ENCODE measurements at regions not wholly inside any gene's neighbourhood (a gene's known extent, or its start where the extent isn't known, plus 50 kb on each side); places are given as distances from the start of the nearest gene placed in this dataset.
A peak's percentile ranks its signal among the peaks of the same experiment; 100 is the strongest.

GRCh38 chr7:89771003-89771636 lies 383.1 kb upstream of the STEAP1 start:
- Histone ChIP-seq H3K36me3 (ENCODE audit: control insufficient read depth, insufficient read depth, low read length, severe bottlenecking) (no peaks in the 10 kb centered on the region), H3K9ac (ENCODE audit: low read length) (no peak overlapping the region), H3K9me3 (ENCODE audit: control insufficient read depth, low read length) (no peaks in the 10 kb centered on the region), H3K4me1 (ENCODE audit: control insufficient read depth, insufficient read depth, low read length) (no peaks in the 10 kb centered on the region), H3K4me3 (ENCODE audit: low read length) (no peak overlapping the region), H3K27me3 (replicated peaks; ENCODE audit: control insufficient read depth, insufficient read depth, low read length) (no peaks in the 10 kb centered on the region)
- peak; percentile 6 for DNase-seq (ENCODE audit: low read depth)

- H3K9ac ChIP-seq (ENCODE audit: low read length) = no peak overlapping the region
- no peak for DNase-seq (ENCODE audit: low read depth)
- H3K4me3 ChIP-seq (ENCODE audit: low read length) = no peak overlapping the region
- no peaks in the 10 kb centered on the region for H3K27me3 ChIP-seq (replicated peaks; ENCODE audit: control insufficient read depth, insufficient read depth, low read length)
- no peaks in the 10 kb centered on the region for H3K4me1 ChIP-seq (ENCODE audit: control insufficient read depth, insufficient read depth, low read length)
- no peaks in the 10 kb centered on the region for H3K36me3 ChIP-seq (ENCODE audit: control insufficient read depth, insufficient read depth, low read length, severe bottlenecking)
- no peaks in the 10 kb centered on the region for H3K9me3 ChIP-seq (ENCODE audit: control insufficient read depth, low read length)
Observed at GRCh38 chr7:89772276-89772675, 382.0 kb upstream of the STEAP1 start.

GRCh38 chr7:89773611-89774010 lies 380.7 kb upstream of the STEAP1 start:
- no peaks in the 10 kb centered on the region for H3K4me1 ChIP-seq (ENCODE audit: control insufficient read depth, insufficient read depth, low read length)
- H3K4me3 ChIP-seq (ENCODE audit: low read length) = no peak overlapping the region
- no peaks in the 10 kb centered on the region for H3K27me3 ChIP-seq (replicated peaks; ENCODE audit: control insufficient read depth, insufficient read depth, low read length)
- no peak for DNase-seq (ENCODE audit: low read depth)
- no peak overlapping the region for H3K9ac ChIP-seq (ENCODE audit: low read length)
- no peaks in the 10 kb centered on the region for H3K36me3 ChIP-seq (ENCODE audit: control insufficient read depth, insufficient read depth, low read length, severe bottlenecking)
- no peaks in the 10 kb centered on the region for H3K9me3 ChIP-seq (ENCODE audit: control insufficient read depth, low read length)

- no peaks in the 10 kb centered on the region for H3K4me1 ChIP-seq (ENCODE audit: control insufficient read depth, insufficient read depth, low read length)
Observed at GRCh38 chr7:89775459-89775858, 378.8 kb upstream of the STEAP1 start.

GRCh38 chr7:89776980-89777379 lies 377.3 kb upstream of the STEAP1 start:
- no peak overlapping the region for H3K9ac ChIP-seq (ENCODE audit: low read length)
- DNase-seq (ENCODE audit: low read depth) = no peak
- H3K4me1 ChIP-seq (ENCODE audit: control insufficient read depth, insufficient read depth, low read length) = no peaks in the 10 kb centered on the region
- H3K4me3 ChIP-seq (ENCODE audit: low read length) = no peak overlapping the region
- peaks cover 3% of the 10 kb centered on the region for H3K9me3 ChIP-seq (ENCODE audit: control insufficient read depth, low read length)
- no peaks in the 10 kb centered on the region for H3K36me3 ChIP-seq (ENCODE audit: control insufficient read depth, insufficient read depth, low read length, severe bottlenecking)
- H3K27me3 ChIP-seq (replicated peaks; ENCODE audit: control insufficient read depth, insufficient read depth, low read length) = no peaks in the 10 kb centered on the region

More at GRCh38 chr7:89775459-89775858, 378.8 kb upstream of the STEAP1 start:
- no peak for DNase-seq (ENCODE audit: low read depth)
- H3K9me3 ChIP-seq (ENCODE audit: control insufficient read depth, low read length) = peaks cover 3% of the 10 kb centered on the region
- H3K36me3 ChIP-seq (ENCODE audit: control insufficient read depth, insufficient read depth, low read length, severe bottlenecking) = no peaks in the 10 kb centered on the region
- H3K27me3 ChIP-seq (replicated peaks; ENCODE audit: control insufficient read depth, insufficient read depth, low read length) = no peaks in the 10 kb centered on the region
- no peak overlapping the region for H3K4me3 ChIP-seq (ENCODE audit: low read length)
- H3K9ac ChIP-seq (ENCODE audit: low read length) = no peak overlapping the region

GRCh38 chr7:89777499-89777898 lies 376.8 kb upstream of the STEAP1 start:
- no peak overlapping the region for H3K9ac ChIP-seq (ENCODE audit: low read length)
- H3K4me3 ChIP-seq (ENCODE audit: low read length) = no peak overlapping the region
- H3K27me3 ChIP-seq (replicated peaks; ENCODE audit: control insufficient read depth, insufficient read depth, low read length) = no peaks in the 10 kb centered on the region
- peaks cover 3% of the 10 kb centered on the region for H3K9me3 ChIP-seq (ENCODE audit: control insufficient read depth, low read length)
- H3K4me1 ChIP-seq (ENCODE audit: control insufficient read depth, insufficient read depth, low read length) = no peaks in the 10 kb centered on the region
- no peak for DNase-seq (ENCODE audit: low read depth)
- H3K36me3 ChIP-seq (ENCODE audit: control insufficient read depth, insufficient read depth, low read length, severe bottlenecking) = no peaks in the 10 kb centered on the region

- DNase-seq (ENCODE audit: low read depth) = no peak
- Histone ChIP-seq H3K36me3 (ENCODE audit: control insufficient read depth, insufficient read depth, low read length, severe bottlenecking) (no peaks in the 10 kb centered on the region), H3K27me3 (replicated peaks; ENCODE audit: control insufficient read depth, insufficient read depth, low read length) (no peaks in the 10 kb centered on the region), H3K4me3 (ENCODE audit: low read length) (no peak overlapping the region), H3K9ac (ENCODE audit: low read length) (no peak overlapping the region), H3K9me3 (ENCODE audit: control insufficient read depth, low read length) (peaks cover 3% of the 10 kb centered on the region), H3K4me1 (ENCODE audit: control insufficient read depth, insufficient read depth, low read length) (no peaks in the 10 kb centered on the region)
Observed at GRCh38 chr7:89780291-89780690, 374.0 kb upstream of the STEAP1 start.

GRCh38 chr7:89796481-89796880 lies 357.8 kb upstream of the STEAP1 start:
- H3K9ac ChIP-seq (ENCODE audit: low read length) = no peak overlapping the region
- DNase-seq (ENCODE audit: low read depth) = no peak
- H3K27me3 ChIP-seq (replicated peaks; ENCODE audit: control insufficient read depth, insufficient read depth, low read length) = no peaks in the 10 kb centered on the region
- H3K9me3 ChIP-seq (ENCODE audit: control insufficient read depth, low read length) = no peaks in the 10 kb centered on the region
- H3K4me1 ChIP-seq (ENCODE audit: control insufficient read depth, insufficient read depth, low read length) = no peaks in the 10 kb centered on the region
- no peaks in the 10 kb centered on the region for H3K36me3 ChIP-seq (ENCODE audit: control insufficient read depth, insufficient read depth, low read length, severe bottlenecking)
- H3K4me3 ChIP-seq (ENCODE audit: low read length) = no peak overlapping the region

- no peaks in the 10 kb centered on the region for H3K9me3 ChIP-seq (ENCODE audit: control insufficient read depth, low read length)
- H3K27me3 ChIP-seq (replicated peaks; ENCODE audit: control insufficient read depth, insufficient read depth, low read length) = no peaks in the 10 kb centered on the region
- no peak for DNase-seq (ENCODE audit: low read depth)
- H3K4me1 ChIP-seq (ENCODE audit: control insufficient read depth, insufficient read depth, low read length) = no peaks in the 10 kb centered on the region
- H3K4me3 ChIP-seq (ENCODE audit: low read length) = no peak overlapping the region
- H3K9ac ChIP-seq (ENCODE audit: low read length) = no peak overlapping the region
- H3K36me3 ChIP-seq (ENCODE audit: control insufficient read depth, insufficient read depth, low read length, severe bottlenecking) = no peaks in the 10 kb centered on the region
Observed at GRCh38 chr7:89797965-89798598, 356.2 kb upstream of the STEAP1 start.

- Histone ChIP-seq H3K36me3 (ENCODE audit: control insufficient read depth, insufficient read depth, low read length, severe bottlenecking) (no peaks in the 10 kb centered on the region), H3K4me3 (ENCODE audit: low read length) (no peak overlapping the region), H3K4me1 (ENCODE audit: control insufficient read depth, insufficient read depth, low read length) (no peaks in the 10 kb centered on the region), H3K27me3 (replicated peaks; ENCODE audit: control insufficient read depth, insufficient read depth, low read length) (no peaks in the 10 kb centered on the region), H3K9ac (ENCODE audit: low read length) (no peak overlapping the region), H3K9me3 (ENCODE audit: control insufficient read depth, low read length) (no peaks in the 10 kb centered on the region)
- no peak for DNase-seq (ENCODE audit: low read depth)
Observed at GRCh38 chr7:89798599-89798996, 355.7 kb upstream of the STEAP1 start.

GRCh38 chr7:89800761-89801160 lies 353.5 kb upstream of the STEAP1 start:
- Histone ChIP-seq H3K36me3 (ENCODE audit: control insufficient read depth, insufficient read depth, low read length, severe bottlenecking) (no peaks in the 10 kb centered on the region), H3K4me1 (ENCODE audit: control insufficient read depth, insufficient read depth, low read length) (no peaks in the 10 kb centered on the region), H3K9ac (ENCODE audit: low read length) (no peak overlapping the region), H3K27me3 (replicated peaks; ENCODE audit: control insufficient read depth, insufficient read depth, low read length) (no peaks in the 10 kb centered on the region), H3K4me3 (ENCODE audit: low read length) (no peak overlapping the region), H3K9me3 (ENCODE audit: control insufficient read depth, low read length) (no peaks in the 10 kb centered on the region)
- DNase-seq (ENCODE audit: low read depth) = no peak

GRCh38 chr7:89809291-89809690 lies 345.0 kb upstream of the STEAP1 start:
- Histone ChIP-seq H3K9ac (ENCODE audit: low read length) (no peak overlapping the region), H3K4me3 (ENCODE audit: low read length) (no peak overlapping the region), H3K27me3 (replicated peaks; ENCODE audit: control insufficient read depth, insufficient read depth, low read length) (no peaks in the 10 kb centered on the region), H3K4me1 (ENCODE audit: control insufficient read depth, insufficient read depth, low read length) (no peaks in the 10 kb centered on the region), H3K36me3 (ENCODE audit: control insufficient read depth, insufficient read depth, low read length, severe bottlenecking) (no peaks in the 10 kb centered on the region), H3K9me3 (ENCODE audit: control insufficient read depth, low read length) (peaks cover 4% of the 10 kb centered on the region)
- no peak for DNase-seq (ENCODE audit: low read depth)
